Effector CD8-positive, alpha-beta T cell (primary cell): ENCODE measurements at regions not wholly inside any gene's neighbourhood (a gene's known extent, or its start where the extent isn't known, plus 50 kb on each side); places are given as distances from the start of the nearest gene placed in this dataset.
"Not testable (repeated sequence)": the region's sequence is repeated elsewhere in the genome, so short reads cannot be mapped to it uniquely, and the experiment has no call there.

Experiments
- DNase-seq: peaks from one replicate; lab custom pipeline; 2025; lab: John Stamatoyannopoulos, UW

DNA sequence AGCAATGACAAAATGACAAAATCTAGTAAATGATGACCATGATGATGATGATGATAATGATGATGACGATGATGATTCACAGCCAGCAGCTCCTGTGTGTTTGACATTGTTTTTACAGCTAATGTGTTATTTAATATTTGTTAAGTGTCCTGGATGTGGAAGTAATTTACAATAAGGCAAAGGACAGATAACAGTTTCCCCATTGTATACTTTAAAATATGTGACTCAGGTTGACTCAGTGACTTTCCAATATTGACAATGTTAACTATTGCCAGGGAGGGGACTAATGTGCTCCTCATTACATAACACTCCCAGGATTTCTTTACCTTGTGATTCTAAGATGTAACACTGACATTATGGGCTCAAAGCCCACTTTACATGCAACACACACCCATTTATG, 602.2 kb downstream of the FBXO15 start:
- no peak for DNase-seq

DNA sequence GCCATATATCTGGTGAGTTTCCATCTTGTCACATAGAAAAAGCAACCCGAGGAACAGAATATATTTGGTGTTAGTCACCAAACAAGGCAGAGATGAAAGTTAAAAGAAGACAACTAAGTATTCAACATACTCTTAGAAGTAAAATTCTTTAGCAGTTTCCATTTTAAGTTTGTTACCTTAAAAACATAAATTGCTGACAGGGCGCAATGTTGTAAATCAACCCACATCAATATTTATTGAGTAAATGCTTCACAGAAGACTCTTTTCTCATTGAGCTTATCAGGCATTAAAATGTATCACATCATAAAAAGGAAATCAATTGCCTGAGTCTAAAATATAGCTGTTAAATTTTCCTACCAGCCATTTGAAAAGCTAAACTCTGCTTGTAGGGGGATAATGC, 603.0 kb downstream of the FBXO15 start:
- DNase-seq = no peak

DNA sequence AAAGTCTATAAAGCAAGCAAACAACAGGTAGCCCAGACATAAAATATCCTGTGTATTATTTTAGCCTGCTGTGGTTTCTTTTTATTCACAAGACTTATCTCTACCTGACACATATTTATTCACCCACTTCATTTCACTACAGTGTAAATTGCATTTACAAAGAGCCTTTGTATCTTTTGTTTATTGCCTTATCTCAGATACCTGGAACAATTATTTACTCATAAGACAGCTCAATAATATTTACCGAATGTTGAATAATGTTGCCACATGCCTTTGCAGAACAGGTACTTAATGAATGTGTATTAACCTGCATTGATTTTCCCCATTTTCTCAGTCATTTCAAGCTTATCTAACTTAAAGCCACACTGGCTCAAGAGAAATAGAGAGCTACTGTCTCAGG, 603.6 kb downstream of the FBXO15 start:
- DNase-seq = no peak

DNA sequence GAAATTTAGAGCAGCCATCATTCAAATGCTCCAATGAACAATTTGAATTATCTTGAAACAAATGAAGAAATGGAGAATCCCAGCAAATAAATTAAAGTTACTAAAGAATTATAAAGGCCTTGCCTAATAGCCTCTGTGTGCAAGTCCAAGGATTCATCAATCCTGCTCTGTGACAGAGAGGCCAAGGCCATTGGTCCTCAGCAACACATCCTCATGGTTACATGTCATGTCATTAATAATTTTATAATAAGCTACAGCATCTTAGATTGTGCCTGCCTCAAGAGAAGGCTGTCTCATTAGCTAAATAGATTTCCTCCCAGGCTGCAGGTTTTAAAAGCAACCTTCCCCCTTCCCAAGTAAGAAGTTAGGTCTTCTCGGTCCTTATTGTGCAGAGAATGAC, 611.6 kb downstream of the FBXO15 start:
- no peak for DNase-seq

DNA sequence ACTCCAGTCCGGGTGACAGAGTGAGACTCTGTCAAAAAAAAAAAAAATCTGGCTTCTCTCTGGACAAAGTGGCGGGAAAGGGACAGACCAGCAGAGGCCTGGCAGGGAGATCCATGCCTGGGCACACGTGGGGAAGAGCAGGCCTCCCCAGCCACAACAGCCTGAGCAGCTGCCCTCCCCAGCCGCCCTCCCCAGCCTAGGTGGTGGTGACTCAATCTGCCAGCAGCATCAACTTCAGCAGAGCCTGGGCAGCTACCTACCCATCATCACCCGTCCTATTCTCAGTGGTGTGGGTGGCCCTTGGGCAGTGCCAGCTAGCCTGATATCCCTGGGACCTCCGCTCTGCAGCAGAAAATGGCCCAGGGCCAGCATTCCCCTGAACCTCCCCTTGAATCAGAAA, 612.4 kb downstream of the FBXO15 start:
- DNase-seq = no peak

DNA sequence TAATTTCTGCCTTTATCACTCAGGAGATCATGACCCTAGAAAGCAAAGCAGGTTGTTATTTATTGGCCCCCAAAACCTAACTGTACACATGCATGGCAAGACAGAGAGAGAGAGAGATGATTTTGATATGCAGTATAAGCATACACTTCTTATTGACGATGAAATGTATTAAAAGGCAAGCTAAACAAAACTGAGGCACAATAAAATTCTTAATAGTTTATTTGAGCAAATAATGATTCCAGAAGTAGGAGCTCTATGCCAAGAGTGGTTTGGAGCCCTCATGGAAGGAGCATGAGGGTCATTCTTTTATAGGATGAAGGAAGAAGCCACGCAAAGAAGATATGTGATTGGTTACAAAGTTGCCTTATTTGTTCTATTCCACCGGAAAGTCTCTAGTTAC, 616.0 kb downstream of the FBXO15 start:
- DNase-seq = no peak

DNA sequence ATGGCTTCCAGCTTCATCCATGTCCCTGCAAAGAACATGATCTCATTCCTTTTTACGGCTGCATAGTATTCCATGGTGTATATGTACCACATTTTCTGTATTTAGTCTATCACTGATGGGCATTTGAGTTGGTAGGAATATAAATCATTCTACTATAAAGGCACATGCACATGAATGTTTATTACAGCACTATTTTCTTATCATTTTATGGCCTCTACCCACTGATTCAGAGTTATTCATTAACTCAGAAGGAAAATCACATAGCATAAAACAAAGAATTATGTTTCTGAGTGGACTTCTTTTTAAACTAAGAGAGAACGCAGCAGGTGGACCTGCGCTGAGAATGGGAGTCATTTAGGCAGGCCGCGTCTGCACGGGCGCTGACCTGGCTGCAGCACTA, 619.6 kb downstream of the FBXO15 start:
- no peak for DNase-seq

DNA sequence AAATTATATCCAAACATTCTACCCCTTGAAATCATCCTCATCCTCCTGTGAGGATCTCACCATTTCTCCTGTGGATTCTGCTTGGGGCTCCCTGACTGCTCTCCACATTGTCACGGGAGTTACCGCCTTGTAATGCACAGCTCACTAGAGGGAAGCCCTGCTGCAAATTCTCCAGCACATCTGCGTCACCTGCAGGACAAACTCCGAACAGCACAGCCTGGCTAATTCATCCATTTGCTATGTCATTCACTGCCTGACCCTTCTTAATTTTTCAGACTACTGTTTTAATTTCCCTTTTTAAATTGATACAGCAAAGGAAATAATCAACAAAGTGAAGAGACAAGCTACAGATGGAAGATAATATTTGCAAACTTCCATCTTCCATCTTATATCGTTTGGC, 627.4 kb downstream of the FBXO15 start:
- DNase-seq = no peak

DNA sequence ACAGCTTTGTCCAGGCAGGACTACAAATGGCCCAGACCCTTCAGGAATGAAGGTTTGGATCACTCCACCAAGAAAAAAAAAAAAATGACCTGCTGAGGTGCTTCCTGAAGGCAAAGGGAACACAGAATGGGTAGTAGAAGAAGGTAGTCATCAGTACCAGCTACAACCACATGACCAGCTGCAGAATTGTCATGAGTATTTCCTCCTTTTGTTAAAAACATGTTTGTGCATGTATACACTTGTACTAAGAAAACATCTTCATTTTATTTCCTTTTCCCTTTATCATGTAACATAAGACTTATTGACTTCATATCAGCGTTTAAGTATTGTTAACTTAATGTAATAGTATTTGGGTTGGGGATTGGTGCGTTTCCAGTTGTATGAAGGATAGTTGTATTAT, 631.6 kb downstream of the FBXO15 start:
- not testable (repeated sequence) for DNase-seq

DNA sequence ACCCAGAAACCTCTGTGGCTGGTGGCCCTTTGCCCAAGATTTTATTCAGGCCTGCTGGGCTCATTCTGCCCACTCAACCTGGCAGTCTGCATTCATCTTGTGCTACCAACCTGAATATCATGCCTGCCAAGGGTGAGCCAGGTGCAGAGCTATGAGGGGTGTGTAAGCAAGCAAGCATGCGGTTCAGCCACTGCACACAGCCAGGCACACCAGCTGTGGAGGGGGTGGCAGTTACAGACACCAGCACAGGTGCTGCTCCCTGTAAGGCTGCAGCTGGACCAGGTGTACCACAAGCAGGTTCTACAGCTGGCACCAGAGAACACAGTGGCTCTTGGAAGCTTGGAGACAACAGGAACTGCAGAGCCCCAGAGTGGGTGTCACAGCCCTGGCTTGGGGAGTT, 633.2 kb downstream of the FBXO15 start:
- DNase-seq = no peak

DNA sequence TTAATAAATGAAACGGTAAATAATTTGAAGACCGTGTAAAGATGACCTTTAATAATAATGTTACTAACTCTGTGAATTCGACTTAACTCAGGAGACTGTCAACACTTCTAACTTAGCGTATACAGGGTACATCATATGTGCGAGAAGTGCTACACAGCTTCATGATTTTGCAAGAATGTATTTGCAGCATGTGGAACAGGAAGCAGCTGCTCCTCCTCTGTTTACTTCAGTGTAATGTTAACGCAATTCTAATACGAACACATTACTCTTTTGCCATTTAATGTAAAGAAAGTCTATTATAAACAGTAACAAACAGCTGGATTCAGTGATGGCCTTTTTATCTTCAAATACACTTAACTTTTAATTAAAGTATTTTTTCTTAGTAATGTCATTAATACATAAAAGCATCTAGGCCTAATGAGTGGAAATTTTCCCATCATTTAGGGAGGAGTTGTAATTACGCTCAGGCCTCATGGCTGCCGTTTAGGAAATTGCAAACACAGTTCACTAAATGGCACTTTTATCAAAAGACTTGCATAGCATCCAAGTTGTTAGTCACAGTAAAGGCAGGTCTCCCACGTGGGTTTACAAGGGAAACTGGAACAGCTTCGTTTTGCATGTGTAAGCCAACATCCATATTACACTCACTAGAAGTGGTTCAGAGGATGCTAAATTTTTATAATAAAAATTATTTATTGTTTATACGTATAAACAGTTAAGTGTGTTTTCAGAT, 635.7 kb downstream of the FBXO15 start:
- no peak for DNase-seq

DNA sequence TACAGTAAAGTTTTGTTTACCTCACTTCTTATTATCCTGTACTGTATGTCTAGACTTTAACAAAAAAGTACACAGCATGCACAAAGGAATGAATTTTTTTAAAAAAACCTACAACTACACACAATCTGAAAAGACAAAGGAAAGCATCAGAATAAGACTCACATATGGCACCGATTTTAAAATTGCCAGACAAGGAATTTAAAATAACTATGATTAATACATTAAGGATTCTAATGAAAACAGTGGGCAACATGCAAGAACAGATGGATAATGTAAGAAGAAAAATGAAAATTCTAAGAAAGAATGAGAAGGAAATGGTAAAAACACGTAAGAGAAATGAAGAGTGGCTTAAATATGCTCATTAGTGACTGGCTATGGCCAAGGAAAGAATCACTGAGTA, 638.2 kb downstream of the FBXO15 start:
- no peak for DNase-seq

DNA sequence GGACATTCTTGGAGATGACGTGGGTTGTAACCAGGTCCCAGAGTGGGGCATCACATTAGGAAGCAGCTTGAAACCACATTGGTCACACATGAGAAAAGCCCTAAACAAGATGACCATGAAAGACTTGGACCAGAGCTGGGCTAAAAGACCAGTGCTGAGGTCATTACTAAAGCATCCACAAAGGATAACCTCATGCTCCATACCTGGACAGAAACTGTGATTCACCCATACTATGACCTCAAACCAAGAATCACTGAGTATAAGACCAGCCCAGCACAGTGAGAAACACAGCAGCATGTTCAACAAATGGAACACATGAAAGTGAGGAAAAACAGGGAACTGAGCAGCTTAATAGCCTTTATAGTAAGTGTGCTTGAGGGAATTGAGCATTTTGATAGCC, 635.5 kb upstream of the NETO1 start:
- DNase-seq = no peak

DNA sequence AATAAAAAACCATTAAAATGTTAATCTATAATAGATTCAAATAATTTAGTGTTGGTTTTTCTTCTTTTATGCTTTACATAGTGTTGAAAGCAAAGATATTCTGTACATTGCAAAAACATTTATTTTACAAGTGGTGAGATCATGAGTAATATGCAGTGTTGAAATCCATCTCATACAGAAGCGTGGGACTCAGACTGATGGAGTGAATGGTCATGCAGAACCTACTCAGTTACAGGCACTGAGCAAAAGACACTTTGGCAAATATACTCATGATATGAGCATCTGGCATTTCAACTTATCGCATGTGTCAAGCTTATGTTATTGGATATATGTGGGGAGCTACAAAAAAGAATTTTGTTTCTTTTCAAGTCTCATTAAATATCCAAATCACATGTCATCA, 620.2 kb upstream of the NETO1 start:
- DNase-seq = no peak

DNA sequence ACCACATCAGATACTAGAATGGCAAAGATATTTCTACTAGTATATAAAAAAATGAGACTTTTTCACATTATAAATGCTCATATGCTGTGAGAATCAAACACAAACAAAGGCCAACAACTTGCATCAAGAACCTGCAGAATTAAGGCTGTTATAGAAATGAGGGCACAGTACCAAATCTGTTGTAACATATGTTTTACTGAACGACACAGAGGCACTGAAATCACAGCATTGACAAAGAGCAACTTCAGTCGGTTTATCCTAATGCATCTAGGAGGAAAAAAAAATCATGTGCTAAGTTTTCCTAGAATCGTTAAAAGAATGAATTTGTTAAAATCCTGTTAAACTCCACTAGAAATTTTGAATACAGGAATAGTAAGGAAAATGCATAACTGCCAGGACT, 617.4 kb upstream of the NETO1 start:
- no peak for DNase-seq

DNA sequence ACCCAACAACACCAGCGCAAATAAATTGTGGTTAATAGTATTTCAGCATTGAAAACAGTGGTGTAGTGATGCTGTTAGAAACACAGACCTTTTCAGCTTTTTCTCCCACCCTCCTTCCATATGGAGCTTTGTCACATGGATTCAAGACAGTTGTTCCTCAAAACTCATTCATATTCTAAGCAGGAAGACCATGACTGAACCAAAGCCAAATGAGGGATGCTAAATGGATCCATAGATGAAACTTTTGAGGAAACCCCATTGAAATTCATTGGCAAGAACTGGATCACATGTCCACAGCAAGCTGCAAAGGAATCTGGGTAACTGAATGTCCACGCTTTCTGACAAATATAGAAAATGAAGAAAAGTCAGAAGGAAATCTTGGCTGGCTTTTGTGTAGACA, 615.1 kb upstream of the NETO1 start:
- no peak for DNase-seq

DNA sequence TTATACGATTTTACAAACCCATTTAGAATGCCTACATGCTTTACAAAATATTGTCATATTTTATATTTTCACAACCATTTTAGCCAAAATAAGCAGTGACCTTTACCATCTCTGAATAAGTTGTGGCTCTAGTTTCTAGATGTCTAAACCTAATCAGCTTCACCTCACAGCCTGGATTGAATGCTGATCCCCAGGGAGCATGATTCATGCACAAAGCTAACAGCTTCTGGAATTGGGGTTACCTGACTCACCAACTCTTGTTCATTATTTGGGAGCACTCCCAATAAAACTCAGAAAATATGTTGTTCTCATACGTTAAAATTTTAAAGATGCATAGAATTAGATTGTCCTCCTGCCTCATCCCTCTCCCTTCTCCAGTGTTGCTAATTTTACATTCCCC, 611.7 kb upstream of the NETO1 start:
- no peak for DNase-seq

DNA sequence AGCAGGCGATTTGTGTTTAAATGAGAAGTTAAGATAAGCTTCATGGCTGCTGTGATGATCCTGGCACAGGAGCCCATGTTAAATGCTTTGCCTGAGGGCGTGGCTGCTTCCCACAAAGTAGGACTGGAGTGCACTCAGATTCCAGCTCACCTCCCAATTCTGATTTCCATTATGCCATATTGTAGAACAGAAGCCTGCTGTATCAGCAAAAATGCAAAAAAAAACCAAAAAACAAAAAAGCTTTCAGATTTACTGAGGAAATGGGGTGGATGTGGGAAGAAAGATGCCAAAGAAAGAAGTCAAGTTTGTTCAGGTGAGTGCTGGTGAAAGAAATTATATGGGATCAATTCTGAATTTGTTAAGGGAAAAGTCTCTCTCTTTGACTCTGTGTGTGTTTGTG, 610.4 kb upstream of the NETO1 start:
- no peak for DNase-seq

DNA sequence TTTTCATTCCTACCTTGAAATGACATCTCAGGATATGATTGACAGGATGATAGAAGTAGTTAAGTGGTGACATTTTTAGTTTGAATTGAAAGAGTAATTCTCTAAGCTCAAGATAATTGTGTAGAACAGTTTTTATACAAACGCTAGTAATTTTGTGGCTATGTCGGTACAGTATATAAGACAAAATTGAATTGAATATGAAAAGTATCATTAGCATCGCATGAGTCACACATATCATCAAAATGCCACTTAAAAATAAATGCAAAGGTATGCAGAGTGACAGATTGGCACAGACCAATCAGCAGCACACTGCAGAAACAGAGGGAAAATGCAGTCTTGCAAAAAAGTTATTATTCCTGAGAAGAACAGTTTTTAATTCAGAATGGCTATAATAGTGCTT, 608.2 kb upstream of the NETO1 start:
- DNase-seq = no peak

DNA sequence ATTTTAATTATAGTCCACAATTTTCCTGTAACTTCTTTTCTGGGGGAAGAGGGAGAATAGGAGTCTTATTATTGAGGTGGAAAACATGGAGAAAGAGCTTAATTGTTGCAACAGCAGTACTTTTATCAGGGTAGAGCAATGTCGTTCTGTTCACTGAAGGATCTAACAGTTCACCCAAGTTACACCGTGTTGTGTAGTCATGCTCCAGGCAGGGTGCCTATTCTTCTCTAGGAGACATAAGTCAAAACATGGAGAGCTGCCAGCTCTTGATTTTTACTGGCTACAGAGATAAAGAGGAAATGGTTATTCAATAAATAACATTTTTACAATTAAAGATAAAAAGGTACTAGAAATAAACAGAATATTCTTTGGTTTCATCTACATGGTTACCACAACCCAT, 594.3 kb upstream of the NETO1 start:
- DNase-seq = no peak

DNA sequence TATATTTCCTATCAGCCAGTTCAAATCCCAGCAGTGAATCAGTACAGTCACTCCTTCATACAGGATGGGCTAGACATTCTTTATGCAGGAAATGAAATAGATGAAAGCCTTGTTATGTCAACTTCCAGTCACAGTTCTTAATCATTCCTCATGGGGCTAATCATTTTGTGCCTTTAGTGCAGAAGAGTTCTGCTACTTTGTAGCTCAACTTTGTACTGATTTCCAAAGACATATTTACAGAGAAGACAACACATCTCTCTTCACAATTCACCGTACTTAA, 593.9 kb upstream of the NETO1 start:
- DNase-seq = no peak

DNA sequence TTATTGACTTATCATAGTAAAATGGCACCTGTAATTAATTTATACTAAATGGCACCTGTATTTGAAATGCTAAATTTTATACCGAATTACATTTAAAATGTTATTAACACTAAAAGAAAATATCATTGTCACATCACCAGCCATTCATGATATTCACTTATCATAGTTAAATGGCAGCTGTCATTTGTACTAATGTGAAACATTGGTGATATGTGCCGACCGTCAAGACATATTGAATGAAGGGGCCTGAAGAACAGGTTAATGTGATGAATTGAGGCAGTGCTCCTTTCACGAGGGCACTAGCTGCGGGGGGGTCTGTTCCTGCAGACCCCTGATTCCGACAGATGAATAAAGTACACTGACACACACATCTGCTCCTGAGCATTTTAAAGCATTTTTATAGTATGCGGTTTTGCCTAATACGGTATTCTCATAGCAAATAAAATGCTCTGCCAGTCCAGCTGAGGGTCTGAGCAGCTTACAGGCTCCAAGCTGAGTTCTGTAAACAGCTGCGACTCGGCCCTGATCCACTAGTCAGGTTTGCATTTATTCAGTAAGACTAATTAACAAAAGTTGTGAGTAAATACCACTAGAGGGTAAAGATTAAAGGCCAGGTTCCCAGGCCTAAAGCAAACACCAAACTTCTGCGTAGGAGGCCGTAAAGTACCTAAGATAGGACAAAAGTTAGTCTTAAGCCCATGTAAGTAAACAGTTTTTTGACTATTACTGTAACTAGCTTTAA, 593.4 kb upstream of the NETO1 start:
- DNase-seq = no peak

DNA sequence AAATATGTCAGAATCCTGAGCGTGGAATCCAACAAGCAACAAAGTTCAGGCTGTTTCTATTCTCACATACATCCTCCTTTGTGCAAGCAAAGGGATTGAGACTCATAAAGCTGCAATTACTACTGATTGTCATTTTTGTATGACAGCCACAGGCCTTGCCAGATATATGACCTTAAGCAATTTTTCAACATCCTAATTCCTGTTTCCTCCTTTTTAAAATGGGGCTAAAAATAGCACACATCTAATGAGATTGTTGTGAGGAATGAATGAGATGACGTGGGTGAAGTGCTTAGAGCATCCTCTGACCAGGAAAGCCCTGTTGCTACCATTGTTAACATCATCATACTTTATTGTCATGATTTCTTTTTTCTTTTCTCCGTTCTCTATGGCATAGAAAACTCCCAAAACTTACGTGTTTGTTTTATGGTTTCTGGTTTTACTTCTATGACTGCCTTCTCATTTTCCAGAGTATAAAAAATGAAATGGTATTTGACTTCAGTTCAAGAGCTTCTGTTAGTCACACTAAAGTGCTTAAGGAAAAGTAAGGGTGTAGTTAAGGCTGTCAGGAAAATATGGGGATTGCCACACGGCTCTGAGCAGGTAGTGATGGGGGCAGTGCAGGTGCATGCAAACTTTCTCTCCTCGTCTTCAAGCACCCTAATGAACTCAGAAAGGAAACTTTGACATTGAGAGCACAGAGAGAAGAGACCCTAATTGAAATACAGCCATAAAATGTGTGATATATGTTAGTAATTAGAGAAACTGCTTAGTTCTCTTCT, 590.6 kb upstream of the NETO1 start:
- no peak for DNase-seq
